Adrenal gland (tissue), 5 donors: ENCODE measurements at regions not wholly inside any gene's neighbourhood (a gene's known extent, or its start where the extent isn't known, plus 50 kb on each side); places are given as distances from the start of the nearest gene placed in this dataset.

ENCODE experiments used
- POLR2A ChIP-seq, 2 donors: fragments of 450-650 bp; IDR thresholded peaks; one replicate each; pipeline ENCODE4 v1.6.1; 2017; ENCODE audit warnings: antibody characterized with exemption in 2 of 2, mild to moderate bottlenecking in 2 of 2, moderate library complexity in 1 of 2
- TF ChIP-seq, protein P1 (sequence below), 6 experiments: fragments of 450-650 bp in 4 of 6; fragments of 200-600 bp in 2 of 6; sonication (generic) in 1 of 6; IDR thresholded peaks; 1 replicate in 5 of 6; 2 replicates in 1 of 6; pipeline versions ENCODE4 v1.5.1 to v1.8.0; 2016 to 2021; ENCODE audit warnings: antibody characterized with exemption in 6 of 6, mild to moderate bottlenecking in 2 of 6, moderate library complexity in 1 of 6
- donor health status: DM: no; HTN: no; CAD: no.

DNA sequence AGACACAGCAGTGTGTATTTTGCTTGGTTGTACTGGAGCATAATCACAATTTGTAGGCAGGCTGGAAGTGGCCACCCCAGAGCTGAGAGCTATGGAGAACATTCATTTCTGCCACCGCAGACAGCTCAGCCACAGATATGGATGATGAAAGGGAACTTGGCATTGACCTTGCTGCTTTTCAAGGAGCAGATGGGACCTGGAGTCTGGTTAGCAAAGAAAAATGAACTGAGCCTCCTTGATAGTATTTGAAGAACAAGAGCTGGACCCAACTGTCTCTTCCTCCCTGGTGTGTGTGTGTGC is 395.2 kb upstream of the ZNF462 start:
- TF ChIP-seq, protein P1, sequence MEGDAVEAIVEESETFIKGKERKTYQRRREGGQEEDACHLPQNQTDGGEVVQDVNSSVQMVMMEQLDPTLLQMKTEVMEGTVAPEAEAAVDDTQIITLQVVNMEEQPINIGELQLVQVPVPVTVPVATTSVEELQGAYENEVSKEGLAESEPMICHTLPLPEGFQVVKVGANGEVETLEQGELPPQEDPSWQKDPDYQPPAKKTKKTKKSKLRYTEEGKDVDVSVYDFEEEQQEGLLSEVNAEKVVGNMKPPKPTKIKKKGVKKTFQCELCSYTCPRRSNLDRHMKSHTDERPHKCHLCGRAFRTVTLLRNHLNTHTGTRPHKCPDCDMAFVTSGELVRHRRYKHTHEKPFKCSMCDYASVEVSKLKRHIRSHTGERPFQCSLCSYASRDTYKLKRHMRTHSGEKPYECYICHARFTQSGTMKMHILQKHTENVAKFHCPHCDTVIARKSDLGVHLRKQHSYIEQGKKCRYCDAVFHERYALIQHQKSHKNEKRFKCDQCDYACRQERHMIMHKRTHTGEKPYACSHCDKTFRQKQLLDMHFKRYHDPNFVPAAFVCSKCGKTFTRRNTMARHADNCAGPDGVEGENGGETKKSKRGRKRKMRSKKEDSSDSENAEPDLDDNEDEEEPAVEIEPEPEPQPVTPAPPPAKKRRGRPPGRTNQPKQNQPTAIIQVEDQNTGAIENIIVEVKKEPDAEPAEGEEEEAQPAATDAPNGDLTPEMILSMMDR (IDR thresholded peaks at IDR 0.05) = no peak
- TF ChIP-seq POLR2A (IDR thresholded peaks at IDR 0.05) = no peak
